ENCODE measurements at regions not wholly inside any gene's neighbourhood (a gene's known extent, or its start where the extent isn't known, plus 50 kb on each side); places are given as distances from the start of the nearest gene placed in this dataset.
"Not testable (repeated sequence)": the region's sequence is repeated elsewhere in the genome, so short reads cannot be mapped to it uniquely, and the experiment has no call there.

DNA sequence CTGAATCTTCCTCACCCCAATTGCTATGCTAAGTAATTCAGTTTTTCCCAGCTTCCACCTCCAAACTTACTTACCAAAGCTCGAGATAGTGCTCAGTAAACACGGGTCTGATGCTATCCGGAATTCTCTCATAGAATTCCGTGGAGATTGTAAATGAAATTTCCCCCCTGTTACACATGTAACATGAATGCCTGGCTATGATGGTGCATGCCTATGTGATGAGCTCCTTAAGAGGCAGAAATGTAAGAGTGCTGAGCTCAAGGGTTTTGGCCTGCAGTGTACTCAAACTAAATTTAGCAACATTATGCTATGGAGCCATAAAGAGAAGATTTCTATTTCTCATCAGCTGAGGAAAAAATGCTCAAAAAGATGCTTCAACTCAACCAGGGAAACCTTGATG is 133.4 kb upstream of the FUT9 start:
- H2AFZ ChIP-seq (ENCODE audit: low read depth, low read length), result no peak overlapping the region

DNA sequence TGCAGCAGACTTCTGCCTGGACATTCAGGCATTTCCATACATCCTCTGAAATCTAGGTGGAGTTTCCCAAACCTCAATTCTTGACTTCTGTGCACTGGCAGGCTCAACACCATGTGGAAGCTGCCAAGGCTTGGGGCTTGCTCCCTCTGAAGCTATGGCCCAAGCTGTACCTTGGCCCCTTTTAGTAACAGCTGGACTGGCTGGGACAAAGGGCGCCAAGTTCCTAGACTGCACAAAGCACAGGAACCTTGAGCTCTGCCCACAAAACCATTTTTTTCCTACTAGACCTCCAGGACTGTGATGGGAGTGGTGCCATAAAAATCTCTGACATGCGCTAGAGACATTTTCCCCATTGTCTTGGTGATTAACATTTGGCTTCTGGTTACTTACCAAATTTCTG is 127.1 kb upstream of the FUT9 start:
- not testable (repeated sequence) for H3K27me3 ChIP-seq (ENCODE audit: insufficient read depth, low read depth, low read length); H3K9me3 ChIP-seq (ENCODE audit: low read length); H3K4me3 ChIP-seq (ENCODE audit: low read length); H3K79me2 ChIP-seq (replicated peaks; ENCODE audit: insufficient read depth, low read length); H3K27ac ChIP-seq (ENCODE audit: low read length); H4K20me1 ChIP-seq (ENCODE audit: insufficient read depth); H3K9ac ChIP-seq (ENCODE audit: low read length); H3K9me2 ChIP-seq (ENCODE audit: insufficient read depth, low read length); H3K4me2 ChIP-seq (ENCODE audit: low read length); H2AFZ ChIP-seq (ENCODE audit: low read depth, low read length); H3K36me3 ChIP-seq (ENCODE audit: insufficient read depth, low read length); H3F3A ChIP-seq (ENCODE audit: insufficient read depth, low read length, poor library complexity, severe bottlenecking)

More for the DNA sequence above, 133.4 kb upstream of the FUT9 start:
- H3K27ac ChIP-seq (ENCODE audit: low read length), result no peak overlapping the region
- H3F3A ChIP-seq (ENCODE audit: insufficient read depth, low read length, poor library complexity, severe bottlenecking), result no peaks in the 10 kb centered on the region
- no peaks in the 10 kb centered on the region for H3K36me3 ChIP-seq (ENCODE audit: insufficient read depth, low read length)
- no peak overlapping the region for H3K4me3 ChIP-seq (ENCODE audit: low read length)
- no peaks in the 10 kb centered on the region for H3K27me3 ChIP-seq (ENCODE audit: insufficient read depth, low read depth, low read length)
- no peaks in the 10 kb centered on the region for H4K20me1 ChIP-seq (ENCODE audit: insufficient read depth)
- no peak overlapping the region for H3K9ac ChIP-seq (ENCODE audit: low read length)
- H3K79me2 ChIP-seq (replicated peaks; ENCODE audit: insufficient read depth, low read length), result no peaks in the 10 kb centered on the region
- H3K4me2 ChIP-seq (ENCODE audit: low read length), result no peak overlapping the region
- no peaks in the 10 kb centered on the region for H3K9me2 ChIP-seq (ENCODE audit: insufficient read depth, low read length)
- H3K9me3 ChIP-seq (ENCODE audit: low read length), result no peaks in the 10 kb centered on the region
- TF ChIP-seq, protein P1, sequence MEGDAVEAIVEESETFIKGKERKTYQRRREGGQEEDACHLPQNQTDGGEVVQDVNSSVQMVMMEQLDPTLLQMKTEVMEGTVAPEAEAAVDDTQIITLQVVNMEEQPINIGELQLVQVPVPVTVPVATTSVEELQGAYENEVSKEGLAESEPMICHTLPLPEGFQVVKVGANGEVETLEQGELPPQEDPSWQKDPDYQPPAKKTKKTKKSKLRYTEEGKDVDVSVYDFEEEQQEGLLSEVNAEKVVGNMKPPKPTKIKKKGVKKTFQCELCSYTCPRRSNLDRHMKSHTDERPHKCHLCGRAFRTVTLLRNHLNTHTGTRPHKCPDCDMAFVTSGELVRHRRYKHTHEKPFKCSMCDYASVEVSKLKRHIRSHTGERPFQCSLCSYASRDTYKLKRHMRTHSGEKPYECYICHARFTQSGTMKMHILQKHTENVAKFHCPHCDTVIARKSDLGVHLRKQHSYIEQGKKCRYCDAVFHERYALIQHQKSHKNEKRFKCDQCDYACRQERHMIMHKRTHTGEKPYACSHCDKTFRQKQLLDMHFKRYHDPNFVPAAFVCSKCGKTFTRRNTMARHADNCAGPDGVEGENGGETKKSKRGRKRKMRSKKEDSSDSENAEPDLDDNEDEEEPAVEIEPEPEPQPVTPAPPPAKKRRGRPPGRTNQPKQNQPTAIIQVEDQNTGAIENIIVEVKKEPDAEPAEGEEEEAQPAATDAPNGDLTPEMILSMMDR (IDR thresholded peaks at IDR 0.05; ENCODE audit: poor library complexity, severe bottlenecking), result no peak
- no peak for TF ChIP-seq POLR2AphosphoS5 (IDR thresholded peaks at IDR 0.05)
- TF ChIP-seq, protein P2, sequence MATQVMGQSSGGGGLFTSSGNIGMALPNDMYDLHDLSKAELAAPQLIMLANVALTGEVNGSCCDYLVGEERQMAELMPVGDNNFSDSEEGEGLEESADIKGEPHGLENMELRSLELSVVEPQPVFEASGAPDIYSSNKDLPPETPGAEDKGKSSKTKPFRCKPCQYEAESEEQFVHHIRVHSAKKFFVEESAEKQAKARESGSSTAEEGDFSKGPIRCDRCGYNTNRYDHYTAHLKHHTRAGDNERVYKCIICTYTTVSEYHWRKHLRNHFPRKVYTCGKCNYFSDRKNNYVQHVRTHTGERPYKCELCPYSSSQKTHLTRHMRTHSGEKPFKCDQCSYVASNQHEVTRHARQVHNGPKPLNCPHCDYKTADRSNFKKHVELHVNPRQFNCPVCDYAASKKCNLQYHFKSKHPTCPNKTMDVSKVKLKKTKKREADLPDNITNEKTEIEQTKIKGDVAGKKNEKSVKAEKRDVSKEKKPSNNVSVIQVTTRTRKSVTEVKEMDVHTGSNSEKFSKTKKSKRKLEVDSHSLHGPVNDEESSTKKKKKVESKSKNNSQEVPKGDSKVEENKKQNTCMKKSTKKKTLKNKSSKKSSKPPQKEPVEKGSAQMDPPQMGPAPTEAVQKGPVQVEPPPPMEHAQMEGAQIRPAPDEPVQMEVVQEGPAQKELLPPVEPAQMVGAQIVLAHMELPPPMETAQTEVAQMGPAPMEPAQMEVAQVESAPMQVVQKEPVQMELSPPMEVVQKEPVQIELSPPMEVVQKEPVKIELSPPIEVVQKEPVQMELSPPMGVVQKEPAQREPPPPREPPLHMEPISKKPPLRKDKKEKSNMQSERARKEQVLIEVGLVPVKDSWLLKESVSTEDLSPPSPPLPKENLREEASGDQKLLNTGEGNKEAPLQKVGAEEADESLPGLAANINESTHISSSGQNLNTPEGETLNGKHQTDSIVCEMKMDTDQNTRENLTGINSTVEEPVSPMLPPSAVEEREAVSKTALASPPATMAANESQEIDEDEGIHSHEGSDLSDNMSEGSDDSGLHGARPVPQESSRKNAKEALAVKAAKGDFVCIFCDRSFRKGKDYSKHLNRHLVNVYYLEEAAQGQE (IDR thresholded peaks at IDR 0.05; ENCODE audit: borderline replicate concordance), result no peak
- no peak for TF ChIP-seq EP300 (conservative IDR thresholded peaks at IDR 0.05; ENCODE audit: poor library complexity, severe bottlenecking)
- no peak for TF ChIP-seq RAD21 (conservative IDR thresholded peaks at IDR 0.05)
- no peak for TF ChIP-seq EZH2 (IDR thresholded peaks at IDR 0.05; ENCODE audit: borderline replicate concordance, insufficient read depth, low read length, poor library complexity, severe bottlenecking)
- no peak for TF ChIP-seq MXI1 (conservative IDR thresholded peaks at IDR 0.05; ENCODE audit: poor library complexity, severe bottlenecking)
- no peak for TF ChIP-seq TAF1 (IDR thresholded peaks at IDR 0.05; ENCODE audit: low read depth)
- TF ChIP-seq SMC3 (conservative IDR thresholded peaks at IDR 0.05; ENCODE audit: poor library complexity), result no peak

DNA sequence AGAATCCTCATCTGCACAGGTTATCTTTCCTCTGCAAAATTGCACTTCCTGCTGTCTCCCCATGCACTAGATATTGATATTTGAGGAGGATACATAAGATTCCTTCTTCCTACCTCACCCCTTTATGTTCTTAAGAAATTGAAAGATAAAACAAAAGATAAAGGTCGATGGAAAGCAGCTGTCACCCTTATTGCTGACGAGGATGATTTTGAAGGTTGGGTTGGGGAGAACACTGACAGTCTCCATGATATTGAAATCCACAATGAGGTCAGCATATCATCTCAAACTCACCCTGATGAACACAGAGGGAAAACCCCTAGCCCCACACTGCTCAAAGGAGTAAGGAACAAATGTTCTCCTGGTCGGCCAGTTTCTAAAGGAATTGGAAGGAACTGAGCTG is 110.6 kb upstream of the FUT9 start:
- H4K20me1 ChIP-seq (ENCODE audit: insufficient read depth), result no peaks in the 10 kb centered on the region
- H3K36me3 ChIP-seq (ENCODE audit: insufficient read depth, low read length), result no peaks in the 10 kb centered on the region
- no peak overlapping the region for H2AFZ ChIP-seq (ENCODE audit: low read depth, low read length)
- H3K9me2 ChIP-seq (ENCODE audit: insufficient read depth, low read length), result no peaks in the 10 kb centered on the region
- no peak overlapping the region for H3K9ac ChIP-seq (ENCODE audit: low read length)
- H3K9me3 ChIP-seq (ENCODE audit: low read length), result no peaks in the 10 kb centered on the region
- no peaks in the 10 kb centered on the region for H3K27me3 ChIP-seq (ENCODE audit: insufficient read depth, low read depth, low read length)
- H3K4me3 ChIP-seq (ENCODE audit: low read length), result no peak overlapping the region
- no peak overlapping the region for H3K4me2 ChIP-seq (ENCODE audit: low read length)
- TF ChIP-seq, protein P1 (IDR thresholded peaks at IDR 0.05; ENCODE audit: poor library complexity, severe bottlenecking), result no peak
- TF ChIP-seq EZH2 (IDR thresholded peaks at IDR 0.05; ENCODE audit: borderline replicate concordance, insufficient read depth, low read length, poor library complexity, severe bottlenecking) (no peak), TAF1 (IDR thresholded peaks at IDR 0.05; ENCODE audit: low read depth) (no peak), SMC3 (conservative IDR thresholded peaks at IDR 0.05; ENCODE audit: poor library complexity) (no peak), RAD21 (conservative IDR thresholded peaks at IDR 0.05) (no peak), POLR2AphosphoS5 (IDR thresholded peaks at IDR 0.05) (no peak), MXI1 (conservative IDR thresholded peaks at IDR 0.05; ENCODE audit: poor library complexity, severe bottlenecking) (no peak), EP300 (conservative IDR thresholded peaks at IDR 0.05; ENCODE audit: poor library complexity, severe bottlenecking) (no peak)
- TF ChIP-seq, protein P2 (IDR thresholded peaks at IDR 0.05; ENCODE audit: borderline replicate concordance), result no peak
- H3K27ac ChIP-seq (ENCODE audit: low read length), result no peak overlapping the region
- no peaks in the 10 kb centered on the region for H3F3A ChIP-seq (ENCODE audit: insufficient read depth, low read length, poor library complexity, severe bottlenecking)
- no peaks in the 10 kb centered on the region for H3K79me2 ChIP-seq (replicated peaks; ENCODE audit: insufficient read depth, low read length)
